Hepatocyte (in vitro differentiated cells): ENCODE measurements at regions not wholly inside any gene's neighbourhood (a gene's known extent, or its start where the extent isn't known, plus 50 kb on each side); places are given as distances from the start of the nearest gene placed in this dataset.

Source experiments
- CTCF ChIP-seq: fragments of 200-600 bp; sonication (generic); IDR thresholded peaks from 2 replicates; pipeline ENCODE4 v1.5.1; 2016; ENCODE audit warnings: antibody characterized with exemption, mild to moderate bottlenecking; ENCODE audit not compliant: poor library complexity
- EZH2 ChIP-seq: fragments of 200-600 bp; sonication (generic); IDR thresholded peaks from 2 replicates; pipeline ENCODE4 v1.6.1; 2016; ENCODE audit warnings: antibody characterized with exemption, mild to moderate bottlenecking, borderline replicate concordance
- EZH2phosphoT487 ChIP-seq: fragments of 200-600 bp; sonication (generic); IDR thresholded peaks from one replicate; pipeline ENCODE4 v1.6.1; 2018; ENCODE audit warnings: antibody characterized with exemption, mild to moderate bottlenecking, low read depth, moderate library complexity; ENCODE audit not compliant: unreplicated experiment, severe bottlenecking

GRCh38 chr4:133863153-133863552 is 338.4 kb downstream of the PABPC4L start:
- TF ChIP-seq EZH2phosphoT487, result no peak
- no peak for TF ChIP-seq CTCF
- TF ChIP-seq EZH2, result no peak
